NCI-H1092 treated with DMSO at 0.1 percent for 48 hours (cell line): ENCODE measurements at regions not wholly inside any gene's neighbourhood (a gene's known extent, or its start where the extent isn't known, plus 50 kb on each side); places are given as distances from the start of the nearest gene placed in this dataset.
"Not testable (repeated sequence)": the region's sequence is repeated elsewhere in the genome, so short reads cannot be mapped to it uniquely, and the experiment has no call there.

Experiments
- DNase-seq: peaks from one replicate; lab custom pipeline; 2025; lab: John Stamatoyannopoulos, UW

DNA sequence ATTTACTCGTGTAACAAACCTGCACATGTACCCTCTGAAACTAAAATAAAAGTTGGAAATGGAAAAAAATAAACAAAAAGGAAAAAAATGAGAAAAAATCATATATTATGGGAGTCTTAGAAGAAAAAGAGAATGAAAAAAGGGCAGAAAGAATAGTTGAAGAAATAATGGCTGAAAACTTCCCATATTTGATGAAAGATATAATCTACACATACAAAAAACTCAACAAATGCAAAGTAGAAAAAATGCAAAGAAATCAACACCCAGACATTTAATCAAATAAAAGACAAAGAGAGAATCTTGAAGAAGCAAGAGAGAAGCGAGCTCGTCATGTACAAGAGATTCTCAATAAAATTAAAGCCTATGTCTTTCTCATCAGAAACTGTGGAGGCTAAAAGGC is 73.8 kb downstream of the SLC25A46 start:
- DNase-seq = no peak

DNA sequence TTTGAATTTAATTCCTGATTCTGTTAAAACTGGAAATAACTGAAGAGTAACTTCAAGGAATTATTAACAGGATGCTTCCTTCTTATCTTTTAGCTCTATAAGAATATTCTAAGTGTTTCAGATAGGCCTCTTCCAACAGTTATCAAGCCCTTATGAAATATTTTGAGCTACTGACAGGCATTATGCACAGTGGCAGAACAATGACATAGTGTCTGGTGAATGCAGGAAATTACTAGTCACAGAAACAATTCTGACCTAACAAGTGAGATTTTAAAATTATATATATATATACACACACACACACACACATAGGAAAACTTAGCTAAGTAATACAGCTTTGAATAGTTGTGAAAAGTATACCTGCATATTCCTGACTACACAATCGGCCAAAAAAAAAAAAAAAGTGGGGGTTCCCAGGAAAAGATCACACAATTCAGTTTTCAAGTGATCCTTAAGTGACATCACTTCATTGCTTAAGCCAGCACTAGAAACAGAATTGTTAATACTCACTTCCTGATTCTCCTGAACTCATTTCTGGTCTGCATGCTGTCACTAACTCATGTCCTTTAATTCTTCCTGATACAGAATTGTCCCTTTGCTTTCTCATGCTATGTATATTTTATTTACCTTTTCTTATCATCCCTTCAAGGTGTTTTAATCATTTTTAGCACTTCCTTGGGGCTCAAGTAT is 77.3 kb downstream of the SLC25A46 start:
- no peak for DNase-seq

DNA sequence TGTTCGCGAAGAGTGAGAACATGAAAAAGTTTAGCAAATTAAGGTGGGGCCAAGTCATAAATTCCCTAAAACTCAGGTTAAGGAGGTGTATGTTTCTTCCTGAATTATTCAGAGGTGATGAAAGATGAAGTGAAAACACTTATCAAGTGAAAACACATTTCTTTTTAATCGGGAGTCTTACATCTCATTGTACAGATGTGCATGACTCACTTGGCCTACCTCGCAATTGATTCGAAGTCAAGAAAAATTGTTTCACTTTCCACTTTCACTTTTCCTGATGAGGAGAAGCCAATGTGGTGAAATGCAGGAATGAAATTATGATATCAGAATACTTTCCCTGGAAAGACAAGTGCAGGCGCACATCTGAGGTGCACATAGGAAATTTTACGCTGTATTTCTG is 78.7 kb downstream of the SLC25A46 start:
- no peak for DNase-seq

DNA sequence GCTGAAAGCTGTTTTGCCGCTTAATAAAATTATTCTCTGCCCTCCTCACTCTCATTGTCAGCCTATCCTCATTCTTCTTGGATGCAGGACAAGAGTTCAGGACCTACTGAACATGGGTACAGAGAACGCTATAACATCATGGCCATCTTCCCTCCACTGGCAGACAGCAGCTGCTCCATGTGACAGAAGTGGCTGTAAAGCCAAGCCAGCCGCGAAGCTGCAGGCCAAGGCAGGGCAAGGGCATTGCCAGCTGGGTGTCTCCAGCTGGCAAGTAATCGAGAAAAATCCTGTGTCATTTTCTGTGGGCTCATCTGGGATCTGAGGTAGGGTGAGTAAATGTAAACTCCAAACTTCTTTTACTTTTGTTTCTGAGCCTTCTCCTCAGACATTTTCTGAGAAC is 84.8 kb downstream of the SLC25A46 start:
- no peak for DNase-seq

DNA sequence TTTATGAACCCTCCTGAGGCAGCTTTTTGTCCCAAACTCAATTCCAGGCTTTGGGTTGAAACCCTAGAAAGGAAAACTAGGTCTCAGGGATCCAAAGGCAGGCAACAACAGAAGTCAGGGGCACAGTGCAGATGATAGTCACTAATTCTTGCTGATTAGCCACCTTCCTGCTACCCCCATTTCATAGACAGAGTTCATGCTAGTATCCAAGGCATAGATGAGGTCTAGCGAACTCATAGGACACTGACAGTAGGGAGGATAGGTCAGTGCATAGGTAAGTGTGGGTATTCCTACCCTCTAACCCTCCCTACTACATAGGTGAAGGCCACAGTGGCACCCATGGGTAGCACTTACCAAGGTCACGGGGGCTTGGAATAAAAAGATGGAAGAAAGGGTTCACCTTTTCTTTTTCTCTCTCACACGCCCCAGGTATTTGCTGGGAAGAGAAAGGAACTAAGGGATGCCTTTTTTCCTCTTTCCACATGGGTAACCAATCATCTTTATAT is 86.2 kb downstream of the SLC25A46 start:
- no peak for DNase-seq

DNA sequence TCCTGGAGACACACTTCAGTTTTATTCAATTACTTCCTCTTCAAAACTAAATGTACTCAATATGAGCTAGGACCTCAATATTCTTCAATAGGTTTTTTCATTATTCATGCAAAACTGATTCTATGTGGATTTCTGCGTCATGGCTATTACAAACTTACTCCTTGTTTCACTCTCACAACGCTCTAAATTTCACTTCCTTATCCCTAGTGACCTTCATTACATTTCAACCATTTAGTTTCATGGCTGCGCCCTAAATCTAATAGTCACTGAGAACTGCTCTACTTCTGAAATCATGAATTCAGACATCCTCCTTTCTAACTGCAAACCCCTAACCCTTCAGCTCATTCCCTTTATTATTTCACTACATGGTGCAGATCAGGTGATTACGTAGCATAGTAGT is 93.9 kb downstream of the SLC25A46 start:
- DNase-seq = no peak

DNA sequence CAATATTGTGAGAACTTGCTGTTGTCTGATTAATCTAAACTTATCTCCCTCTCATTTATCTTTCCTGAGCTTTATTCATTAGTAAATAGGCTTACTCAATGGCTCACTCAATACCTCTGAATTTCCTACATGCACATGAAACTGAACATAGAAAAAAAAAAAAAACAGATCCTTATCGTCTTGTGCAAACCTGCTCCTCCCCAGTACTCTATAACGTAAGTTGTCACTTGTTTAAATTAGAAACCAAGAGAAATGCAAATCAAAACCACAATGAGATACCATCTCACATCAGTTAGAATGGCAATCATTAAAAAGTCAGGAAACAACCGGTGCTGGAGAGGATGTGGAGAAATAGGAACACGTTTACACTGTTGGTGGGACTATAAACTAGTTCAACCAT is 96.1 kb downstream of the SLC25A46 start:
- not testable (repeated sequence) for DNase-seq

DNA sequence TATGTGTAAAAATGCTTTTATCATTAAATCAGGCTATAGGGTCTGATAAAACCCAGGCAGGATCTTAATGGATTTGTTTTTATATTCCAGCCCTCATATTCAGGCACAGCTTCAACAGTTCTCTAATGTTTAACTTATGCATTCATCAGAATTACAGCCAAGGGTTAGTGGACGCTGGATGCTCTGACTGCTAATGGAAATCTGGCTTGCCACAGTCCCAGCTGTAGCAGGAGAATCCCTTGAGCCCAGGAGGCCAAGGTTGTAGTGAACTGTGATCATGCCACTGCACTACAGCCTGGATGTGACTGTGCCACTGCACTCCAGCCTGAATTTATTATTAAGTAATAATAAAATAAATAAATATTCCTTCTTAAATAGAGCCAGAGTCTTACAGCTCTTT is 98.0 kb downstream of the SLC25A46 start:
- DNase-seq = no peak

DNA sequence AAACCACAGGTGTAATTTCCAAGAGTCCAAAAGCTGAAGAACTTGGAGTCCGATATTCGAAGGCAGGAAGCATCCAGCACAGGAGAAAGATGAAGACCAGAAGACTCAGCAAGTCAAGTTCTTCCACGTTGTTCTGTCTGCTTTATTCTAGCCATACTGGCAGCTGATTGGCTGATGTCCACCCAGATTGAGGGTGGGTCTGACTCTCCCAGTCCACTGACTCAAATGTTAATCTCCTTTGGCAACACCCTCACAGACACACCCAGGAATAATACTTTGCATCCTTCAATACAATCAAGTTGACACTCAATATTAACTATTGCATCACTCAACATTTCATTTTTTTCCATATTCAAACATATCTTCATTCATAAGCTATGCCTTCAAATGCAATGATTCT is 99.5 kb downstream of the SLC25A46 start:
- DNase-seq = not testable (repeated sequence)

DNA sequence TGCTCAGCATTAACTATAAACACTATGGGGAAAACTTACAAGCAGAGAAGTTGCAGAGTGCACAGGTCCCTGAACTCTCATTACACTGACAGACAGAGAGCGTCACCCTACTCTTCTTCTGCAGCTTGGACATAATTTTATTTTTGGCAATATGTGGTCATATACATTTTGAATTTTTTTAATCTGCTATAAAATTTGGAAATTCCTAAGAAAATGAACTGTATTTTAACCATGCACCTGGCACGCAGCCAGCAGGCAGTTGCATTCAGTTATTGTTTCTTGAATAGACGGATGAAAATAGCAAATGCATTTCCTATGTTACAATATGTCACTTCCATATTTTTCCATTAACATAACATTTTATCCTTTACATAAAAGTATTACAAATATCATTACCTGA is 100.2 kb downstream of the SLC25A46 start:
- DNase-seq = no peak

DNA sequence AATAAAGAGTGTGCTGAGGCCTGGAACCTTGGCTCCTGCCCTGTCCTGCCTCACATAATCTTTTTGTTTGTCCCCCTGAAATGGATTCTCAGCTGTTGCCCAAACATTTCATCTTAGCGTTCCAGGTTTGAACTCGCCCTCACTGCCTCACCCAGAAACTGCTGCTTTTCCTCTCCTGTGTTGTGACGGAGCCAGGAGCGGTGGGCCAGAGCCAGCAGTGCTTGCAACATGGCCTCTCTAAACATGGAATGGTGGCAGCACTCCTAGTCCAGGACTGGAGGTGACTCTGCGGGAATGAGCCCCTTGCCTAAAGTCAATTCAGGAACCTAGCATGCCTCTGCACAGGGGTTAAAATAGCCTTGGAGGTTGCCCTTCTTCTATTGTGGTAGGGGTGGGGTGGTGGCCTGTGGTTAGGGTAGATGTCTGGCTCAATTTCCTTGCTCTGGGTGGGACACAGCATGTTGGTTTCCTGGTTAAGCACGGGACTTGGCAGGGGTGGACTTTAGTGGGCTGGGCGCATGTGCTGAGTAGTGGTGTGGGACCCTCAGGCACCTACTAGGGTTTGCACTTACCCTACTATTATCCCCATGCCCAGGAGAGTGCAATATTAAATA is 101.6 kb downstream of the SLC25A46 start:
- no peak for DNase-seq

DNA sequence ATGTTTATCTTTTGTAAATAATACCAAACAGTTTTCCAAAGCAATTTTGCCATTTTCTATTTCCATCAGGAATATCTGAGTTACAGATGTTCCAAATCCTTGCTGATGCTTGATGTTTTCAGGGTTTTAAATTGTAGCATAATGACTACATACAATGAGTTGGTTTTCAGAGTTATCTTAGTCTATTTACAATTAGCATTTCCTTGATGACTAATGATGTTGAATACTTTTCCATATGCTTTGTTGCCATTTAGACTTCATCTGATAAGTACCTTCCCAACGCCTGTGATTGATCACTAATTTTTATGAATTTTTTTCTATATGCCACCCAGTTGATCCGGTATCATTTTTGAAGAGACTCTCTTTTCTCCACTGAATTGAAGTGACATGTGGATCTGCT is 102.3 kb downstream of the SLC25A46 start:
- DNase-seq = no peak

DNA sequence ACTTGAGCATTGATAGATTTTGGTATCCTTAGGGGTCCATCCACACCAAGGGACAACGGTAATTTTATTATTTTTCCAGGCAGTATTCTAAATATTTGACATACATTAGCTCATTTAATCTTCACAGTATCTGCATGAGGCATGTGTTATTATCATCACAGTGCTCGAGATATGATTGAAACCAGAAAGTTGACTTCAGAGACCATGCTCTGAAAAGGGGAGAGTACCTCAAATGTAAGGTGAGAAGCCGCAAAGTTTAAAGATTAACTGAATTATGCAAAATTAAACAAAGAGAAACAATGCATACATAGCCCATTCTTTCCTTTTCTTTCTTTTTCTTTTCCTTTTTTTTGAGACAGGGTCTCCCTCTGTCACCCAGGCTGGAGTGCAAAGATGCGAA is 104.1 kb downstream of the SLC25A46 start:
- DNase-seq = no peak

DNA sequence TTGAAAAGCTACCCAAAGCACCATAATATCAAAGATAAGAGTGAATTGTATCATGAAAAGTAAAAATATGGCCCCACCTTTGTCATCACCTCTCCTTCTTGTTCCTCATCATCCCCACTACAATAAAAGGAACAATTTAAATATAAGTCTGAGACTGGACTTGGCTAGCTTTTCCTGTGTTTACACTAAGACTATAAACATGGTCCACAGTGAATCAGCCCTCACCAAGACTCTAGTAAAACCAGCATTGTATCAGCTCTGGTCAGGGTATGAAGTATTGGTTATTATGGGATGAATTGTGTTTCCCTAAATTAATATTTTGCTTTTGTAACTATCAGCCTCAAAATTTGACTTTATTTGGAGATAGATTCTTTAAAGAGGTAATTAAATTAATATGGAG is 105.4 kb downstream of the SLC25A46 start:
- no peak for DNase-seq

DNA sequence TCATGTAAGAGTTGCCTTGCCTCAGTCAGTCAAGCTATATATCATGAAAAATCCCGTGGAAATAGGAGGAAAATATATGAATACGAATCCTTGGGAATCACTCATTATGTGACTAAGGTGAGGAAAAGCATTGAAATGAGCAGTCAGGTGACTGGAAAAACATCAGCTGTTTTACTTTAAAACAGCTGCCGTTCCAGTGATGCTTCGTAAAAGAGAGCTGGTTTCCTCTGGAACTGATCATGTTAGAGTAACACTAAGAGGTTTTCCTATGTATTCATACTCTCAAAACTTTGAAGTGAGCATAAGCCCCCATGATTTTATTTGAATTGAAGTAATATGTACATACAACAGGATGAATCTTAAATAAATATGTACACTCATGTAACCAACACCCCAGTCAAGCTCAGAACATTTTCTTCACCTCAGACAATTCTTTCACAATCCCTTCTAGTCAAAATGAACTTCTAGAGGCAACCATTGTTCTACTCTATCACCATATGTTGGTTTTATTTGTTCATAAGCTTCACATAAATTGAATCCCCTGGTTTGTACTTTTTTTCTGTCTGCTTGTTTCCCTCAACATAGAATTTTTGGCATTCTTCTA is 107.7 kb downstream of the SLC25A46 start:
- DNase-seq = no peak

DNA sequence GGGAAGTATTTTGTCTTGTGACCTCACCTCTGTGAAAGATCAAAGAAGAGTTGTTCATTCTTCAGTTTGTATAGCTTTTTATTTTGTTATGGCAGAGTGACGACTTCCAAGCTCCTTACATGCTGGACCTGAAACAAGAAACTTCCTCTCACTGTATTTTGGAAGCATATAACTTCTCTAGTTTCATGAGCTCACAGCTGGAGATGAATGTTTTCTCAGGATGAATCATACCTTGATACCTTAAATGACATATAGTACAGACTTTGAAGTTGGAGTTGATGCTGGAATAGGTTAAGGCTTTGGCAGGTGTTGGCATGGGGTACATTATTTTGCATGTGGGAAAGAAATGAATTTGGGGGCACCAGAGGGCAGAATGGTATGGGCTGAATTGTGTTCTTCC is 112.5 kb downstream of the SLC25A46 start:
- no peak for DNase-seq

DNA sequence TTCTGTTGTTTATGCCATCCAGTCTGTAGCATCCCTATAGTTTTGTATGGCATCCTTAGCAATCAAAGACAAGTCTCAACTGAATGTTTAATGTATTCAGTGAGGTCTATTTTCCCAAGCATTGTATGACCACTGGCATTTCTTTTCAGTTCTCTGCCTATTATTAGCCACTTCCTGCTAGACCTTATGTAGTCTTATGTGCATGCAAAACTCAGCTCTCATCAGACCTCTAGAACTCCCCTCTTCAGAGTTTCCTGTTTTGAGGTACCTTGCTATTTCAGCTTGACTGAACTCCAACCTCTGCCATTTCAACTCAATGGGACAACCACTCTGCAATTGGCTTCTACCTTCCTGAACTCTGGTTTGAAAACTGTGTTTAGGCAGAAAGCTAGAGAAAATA is 113.2 kb downstream of the SLC25A46 start:
- DNase-seq = no peak

DNA sequence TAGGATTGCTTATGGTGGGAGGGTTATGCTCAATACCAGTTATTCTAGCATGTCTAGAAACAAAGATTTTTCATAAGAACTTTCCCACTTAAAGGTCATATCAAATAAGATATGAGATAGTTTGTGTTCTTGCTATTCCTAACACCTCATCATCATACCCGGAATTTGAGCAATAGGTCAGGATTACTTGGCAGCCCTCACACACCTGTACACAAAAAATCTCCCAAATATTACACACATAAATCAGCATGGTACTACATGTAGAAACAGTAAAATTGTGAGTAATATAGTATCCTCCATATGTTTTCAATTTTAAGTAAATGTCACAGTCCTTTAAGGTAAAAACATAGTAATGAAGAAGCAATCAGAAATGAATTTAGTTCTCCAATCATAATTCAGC is 113.7 kb downstream of the SLC25A46 start:
- DNase-seq = no peak

DNA sequence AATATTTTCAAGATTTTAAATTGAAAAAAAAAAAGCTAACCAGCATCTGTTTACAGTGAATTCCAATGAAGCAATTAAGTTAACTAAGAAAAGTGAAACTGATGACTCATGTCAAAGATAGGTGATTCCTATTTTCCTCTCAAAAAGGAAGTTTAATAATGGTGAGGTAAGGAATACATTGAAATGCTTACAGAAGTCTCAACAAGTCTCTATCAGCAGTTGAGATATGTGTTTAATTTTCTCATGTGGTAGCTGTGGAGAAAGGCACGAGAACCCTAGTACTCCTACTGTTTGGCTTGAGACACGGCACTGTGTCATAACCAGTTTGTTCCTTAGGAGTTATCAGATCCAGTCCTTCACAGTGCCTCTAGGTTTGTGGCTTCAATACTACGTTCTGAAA is 114.5 kb downstream of the SLC25A46 start:
- no peak for DNase-seq

DNA sequence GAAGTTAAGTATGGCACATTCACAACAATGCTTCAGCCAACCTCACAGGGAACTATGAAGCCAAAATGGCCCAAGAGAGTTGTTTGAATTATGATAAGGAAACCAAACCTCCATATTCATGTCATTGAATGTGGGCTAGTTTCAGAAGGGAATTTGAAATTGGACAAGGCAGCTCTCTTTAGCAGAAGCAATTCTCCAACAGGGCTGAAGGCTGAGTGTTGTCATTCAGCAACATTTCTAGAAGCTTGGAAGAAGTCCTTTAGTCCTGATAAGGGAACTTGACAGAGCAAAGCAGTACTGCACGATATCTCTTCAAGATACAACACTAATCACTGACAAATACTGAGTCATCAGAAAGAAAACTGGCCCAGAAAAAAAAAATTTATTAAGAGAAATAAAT is 115.4 kb downstream of the SLC25A46 start:
- DNase-seq = no peak

DNA sequence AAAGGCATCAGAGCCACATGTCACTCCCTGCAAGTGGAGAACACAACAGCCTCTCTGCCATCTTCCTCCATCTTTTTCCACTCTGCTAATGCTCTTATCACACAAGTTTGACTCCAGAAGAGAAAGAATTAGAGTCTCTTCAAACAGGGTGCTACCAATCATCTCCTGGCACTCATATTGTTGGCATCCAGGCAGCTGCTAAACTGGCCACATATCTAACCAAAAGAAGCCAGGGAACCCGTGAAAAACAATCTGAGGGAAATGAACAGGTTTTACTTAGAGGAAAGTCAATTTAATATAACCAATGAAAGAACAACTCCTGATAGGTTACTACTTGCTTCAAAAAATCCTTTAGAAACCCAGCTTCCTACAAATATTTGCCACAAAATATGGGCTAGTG is 117.2 kb downstream of the SLC25A46 start:
- DNase-seq = no peak

DNA sequence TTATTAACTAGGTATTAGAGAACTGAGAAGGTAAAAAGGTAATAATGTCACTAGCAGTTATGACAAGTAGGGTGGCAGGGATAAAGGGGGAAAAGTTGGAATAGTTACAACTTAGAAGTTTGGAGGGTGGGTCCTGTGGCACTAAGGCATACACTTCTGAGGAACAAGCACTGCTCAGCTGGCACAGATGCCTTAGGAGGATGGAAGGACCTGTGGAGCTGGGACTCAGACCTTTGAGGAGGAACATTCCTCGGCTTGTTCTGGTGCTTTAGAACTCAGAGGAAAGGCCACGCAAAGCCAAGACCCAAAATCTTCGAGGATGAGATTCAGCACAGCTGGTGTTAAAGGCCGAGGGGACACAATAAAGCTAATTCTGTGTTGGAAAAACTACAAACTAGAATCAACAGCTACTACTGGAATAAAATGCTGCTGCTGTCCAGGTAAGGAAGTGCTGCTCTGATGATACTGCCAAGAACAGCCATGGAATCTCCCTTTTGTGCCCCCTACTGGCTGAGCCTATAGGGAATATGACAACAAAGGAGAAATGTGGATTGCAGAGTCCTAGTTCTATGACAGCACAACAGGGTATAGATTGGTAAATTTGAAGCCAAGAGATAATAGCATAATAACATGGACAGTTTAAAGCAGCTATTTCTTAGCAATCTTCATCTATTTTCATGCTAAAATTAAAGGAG is 126.7 kb downstream of the SLC25A46 start:
- no peak for DNase-seq

DNA sequence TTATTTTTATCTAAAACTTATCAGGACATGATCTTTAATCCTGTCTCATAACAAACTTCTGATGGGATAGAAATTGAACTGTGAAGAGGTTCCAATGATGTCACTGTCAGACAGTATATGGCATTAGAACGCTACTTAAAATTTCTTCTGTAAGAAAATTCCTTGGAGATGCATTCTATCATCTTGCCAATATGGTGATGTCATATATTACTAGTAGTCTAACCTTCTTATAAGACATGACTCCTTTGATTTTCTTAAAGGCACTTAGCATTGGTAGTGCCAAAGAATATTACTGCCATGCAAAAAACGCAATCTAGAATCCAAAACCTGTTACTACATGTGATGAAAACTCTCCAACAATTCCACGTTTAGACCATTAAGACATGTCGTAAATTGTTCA is 131.1 kb downstream of the SLC25A46 start:
- DNase-seq = no peak
